Uterus (tissue), 2 donors: ENCODE measurements at regions not wholly inside any gene's neighbourhood (a gene's known extent, or its start where the extent isn't known, plus 50 kb on each side); places are given as distances from the start of the nearest gene placed in this dataset.

Source experiments
- CTCF ChIP-seq, 4 experiments: fragments of 200-600 bp in 2 of 4; fragments of 450-650 bp in 2 of 4; sonication (generic) in 2 of 4; IDR thresholded peaks; one replicate each; pipeline ENCODE4 v1.5.1; 2016 to 2019; ENCODE audit warnings: antibody characterized with exemption in 4 of 4, mild to moderate bottlenecking in 2 of 4, moderate library complexity in 1 of 4
- POLR2A ChIP-seq, 2 donors: fragments of 450-650 bp; IDR thresholded peaks; one replicate each; pipeline ENCODE4 v1.6.1; 2016; ENCODE audit warnings: antibody characterized with exemption in 2 of 2, mild to moderate bottlenecking in 1 of 2, moderate library complexity in 1 of 2

- TF ChIP-seq CTCF (IDR thresholded peaks at IDR 0.05) = no peak
- no peak for TF ChIP-seq POLR2A (IDR thresholded peaks at IDR 0.05)
Observed at GRCh38 chr12:13538136-13538535, 341.6 kb downstream of the EMP1 start.
